ENCODE measurements at regions not wholly inside any gene's neighbourhood (a gene's known extent, or its start where the extent isn't known, plus 50 kb on each side); places are given as distances from the start of the nearest gene placed in this dataset.

GRCh38 chr18:22080035-22080434 is 89.4 kb upstream of the GATA6 start:
- no peak for TF ChIP-seq CTCF (IDR thresholded peaks at IDR 0.05; ENCODE audit: low read depth, low read length, missing control alignments)
- no peak overlapping the region for H3K4me3 ChIP-seq (replicated peaks; ENCODE audit: low read depth, low read length)
- DNase-seq (ENCODE audit: extremely low read depth, low read depth): no peak

DNA sequence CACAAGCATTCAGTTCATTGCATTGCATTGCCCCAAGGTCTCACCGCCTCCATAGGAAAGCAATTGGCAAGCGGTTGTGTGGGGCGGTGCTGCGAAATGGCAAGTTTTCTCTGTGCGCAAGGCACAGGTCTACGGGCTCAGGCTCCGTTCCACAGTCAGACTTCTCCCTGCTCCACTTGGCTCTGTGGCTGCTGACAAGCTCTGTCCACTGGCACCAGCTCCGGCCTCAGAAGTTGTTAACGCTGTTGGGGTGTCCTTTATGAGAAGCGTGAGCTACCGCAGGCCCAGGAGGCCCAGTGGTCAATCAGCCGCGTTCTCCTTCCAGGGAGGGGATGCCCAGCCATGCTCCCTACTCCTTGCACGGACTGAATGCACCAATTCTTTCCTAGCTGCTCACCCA is 87.0 kb upstream of the GATA6 start:
- no peak for TF ChIP-seq CTCF (IDR thresholded peaks at IDR 0.05; ENCODE audit: low read depth, low read length, missing control alignments)
- DNase-seq (ENCODE audit: extremely low read depth, low read depth): no peak
- H3K4me3 ChIP-seq (replicated peaks; ENCODE audit: low read depth, low read length): no peak overlapping the region

GRCh38 chr18:22084547-22084946 is 84.8 kb upstream of the GATA6 start:
- H3K4me3 ChIP-seq (replicated peaks; ENCODE audit: low read depth, low read length): no peak overlapping the region
- DNase-seq (ENCODE audit: extremely low read depth, low read depth): no peak
- TF ChIP-seq CTCF (IDR thresholded peaks at IDR 0.05; ENCODE audit: low read depth, low read length, missing control alignments): no peak

GRCh38 chr18:22086973-22087372 is 82.4 kb upstream of the GATA6 start:
- no peak overlapping the region for H3K4me3 ChIP-seq (replicated peaks; ENCODE audit: low read depth, low read length)
- DNase-seq (ENCODE audit: extremely low read depth, low read depth): no peak
- TF ChIP-seq CTCF (IDR thresholded peaks at IDR 0.05; ENCODE audit: low read depth, low read length, missing control alignments): no peak

DNA sequence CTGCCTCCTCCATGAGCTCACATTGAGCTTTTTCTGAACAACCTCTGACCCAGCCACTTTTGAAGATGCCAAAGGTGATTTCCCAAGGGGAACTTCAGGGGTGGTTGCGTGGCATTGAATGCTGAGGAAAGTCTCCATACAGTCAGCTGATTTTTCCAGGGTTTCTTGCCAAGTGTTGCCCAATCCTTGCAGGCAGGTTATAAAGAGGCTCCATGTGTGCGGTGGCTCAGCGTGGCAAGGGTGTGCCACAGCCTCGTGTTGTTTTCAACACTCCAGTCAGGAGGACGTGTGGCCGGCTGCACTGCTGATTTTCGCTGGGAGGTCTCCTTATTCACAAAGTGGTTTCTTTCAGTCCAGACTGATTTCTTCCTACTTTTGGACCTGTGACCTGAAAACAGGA is 81.4 kb upstream of the GATA6 start:
- DNase-seq (ENCODE audit: extremely low read depth, low read depth): no peak

DNA sequence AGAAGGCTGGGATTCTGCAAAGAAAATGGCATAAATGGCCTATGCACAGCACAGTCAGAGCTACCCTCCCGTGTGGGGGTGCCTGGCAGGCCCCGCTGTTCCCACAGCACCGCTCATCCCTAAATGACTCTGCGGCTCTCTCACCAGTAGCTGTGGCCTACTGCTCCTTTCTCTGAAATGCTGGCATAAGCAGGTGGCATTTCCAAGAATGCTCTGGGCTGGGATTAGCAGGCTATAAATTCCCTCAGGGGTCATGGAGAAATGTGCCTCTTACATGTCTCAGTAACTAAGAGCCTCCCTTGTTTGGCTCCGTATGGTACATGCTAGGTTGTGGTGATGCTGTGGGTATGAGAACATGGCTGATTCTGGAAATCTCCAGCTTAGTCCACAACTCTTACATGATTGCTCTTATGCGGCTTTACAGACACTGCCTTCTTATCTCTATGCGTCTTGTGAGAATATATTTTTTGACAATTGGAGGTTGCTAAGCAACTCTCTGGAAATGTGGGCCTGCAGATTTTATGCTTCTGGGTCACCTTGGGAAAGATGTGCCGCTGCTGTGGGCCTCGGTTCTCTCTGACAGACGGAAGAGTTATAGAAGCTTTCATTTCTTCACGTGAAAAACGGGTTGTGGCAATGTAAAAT is 80.3 kb upstream of the GATA6 start:
- no peak for DNase-seq (ENCODE audit: extremely low read depth, low read depth)
- no peak for TF ChIP-seq CTCF (IDR thresholded peaks at IDR 0.05; ENCODE audit: low read depth, low read length, missing control alignments)

More for the DNA sequence above, 81.4 kb upstream of the GATA6 start:
- no peak overlapping the region for H3K4me3 ChIP-seq (replicated peaks; ENCODE audit: low read depth, low read length)
- TF ChIP-seq CTCF (IDR thresholded peaks at IDR 0.05; ENCODE audit: low read depth, low read length, missing control alignments): no peak

DNA sequence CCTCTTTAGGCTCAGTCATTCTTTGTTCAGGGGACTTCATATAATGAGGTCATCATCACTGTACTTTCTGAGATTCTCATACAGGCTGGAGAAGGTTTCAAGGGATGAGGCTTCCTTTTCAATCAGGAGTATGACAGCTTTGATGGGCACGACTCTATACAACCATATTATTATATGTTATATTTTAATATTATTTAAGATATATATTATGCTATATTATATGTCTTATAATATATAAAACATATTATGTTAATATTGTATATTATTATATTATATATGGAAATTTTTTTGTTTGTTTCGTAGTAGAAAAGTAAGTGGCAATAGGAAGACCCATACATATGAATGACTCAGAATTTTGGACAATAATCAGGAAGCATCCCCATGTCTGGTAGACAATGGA is 78.0 kb upstream of the GATA6 start:
- no peak overlapping the region for H3K4me3 ChIP-seq (replicated peaks; ENCODE audit: low read depth, low read length)
- DNase-seq (ENCODE audit: extremely low read depth, low read depth): no peak
- no peak for TF ChIP-seq CTCF (IDR thresholded peaks at IDR 0.05; ENCODE audit: low read depth, low read length, missing control alignments)

More for the DNA sequence above, 80.3 kb upstream of the GATA6 start:
- no peak overlapping the region for H3K4me3 ChIP-seq (replicated peaks; ENCODE audit: low read depth, low read length)

All from HFF-Myc (cell line).